Liver (tissue), 3 donors: ENCODE measurements at regions not wholly inside any gene's neighbourhood (a gene's known extent, or its start where the extent isn't known, plus 50 kb on each side); places are given as distances from the start of the nearest gene placed in this dataset.

Experiments used
- EGR1 ChIP-seq, 2 donors: IDR thresholded peaks; 2 replicates each; pipeline ENCODE4 v1.6.1; 2016 to 2018; ENCODE audit warnings: antibody characterized with exemption in 2 of 2, low read depth in 2 of 2
- GABPA ChIP-seq, 2 donors: IDR thresholded peaks in 1 of 2; conservative IDR thresholded peaks in 1 of 2; 2 replicates each; pipeline ENCODE4 v1.6.1; 2016; ENCODE audit warnings: antibody characterized with exemption in 2 of 2, mild to moderate bottlenecking in 1 of 2, moderate library complexity in 1 of 2
- JUND ChIP-seq, 2 donors: IDR thresholded peaks; 2 replicates each; pipeline ENCODE4 v1.6.1; 2016; ENCODE audit warnings: antibody characterized with exemption in 2 of 2
- TAF1 ChIP-seq: conservative IDR thresholded peaks from 2 replicates; pipeline ENCODE4 v1.6.1; 2016; ENCODE audit warnings: antibody characterized with exemption, mild to moderate bottlenecking
- YY1 ChIP-seq: IDR thresholded peaks from 2 replicates; pipeline ENCODE4 v1.6.1; 2016; ENCODE audit warnings: antibody characterized with exemption, mild to moderate bottlenecking
- TF ChIP-seq, protein P1 (sequence below): fragments of 150-350 bp; IDR thresholded peaks from 2 replicates; pipeline ENCODE4 v1.5.1; 2017; ENCODE audit warnings: improper control_type of control experiment, low read depth, low read length; ENCODE audit not compliant: missing input control
- TF ChIP-seq, protein P2 (sequence below): IDR thresholded peaks from 2 replicates; pipeline ENCODE4 v1.6.1; 2016; ENCODE audit warnings: antibody characterized with exemption, mild to moderate bottlenecking
- TF ChIP-seq, protein P3 (sequence below): IDR thresholded peaks from 2 replicates; pipeline ENCODE4 v1.6.1; 2016; ENCODE audit warnings: antibody characterized with exemption
- donor health status: healthy.
- donor health status: healthy.

DNA sequence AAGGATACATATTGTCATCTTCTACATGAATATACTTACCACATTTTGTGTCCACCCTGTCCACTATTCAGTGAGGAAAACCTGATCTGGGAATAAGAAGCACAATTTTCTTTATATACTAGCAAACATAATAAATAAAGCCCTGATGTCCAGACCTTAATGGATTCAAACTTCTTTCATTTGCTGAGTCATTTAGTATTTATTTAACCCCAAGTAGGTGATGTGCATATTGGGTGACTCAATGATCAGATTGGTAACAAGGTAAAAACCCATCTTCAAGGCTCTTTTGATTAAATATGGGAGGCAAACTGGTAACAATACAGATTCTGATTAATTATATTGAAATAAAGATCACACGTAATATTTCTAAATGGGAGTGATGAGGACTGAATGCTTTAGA, 1159.8 kb upstream of the EYS start:
- TF ChIP-seq, protein P1, sequence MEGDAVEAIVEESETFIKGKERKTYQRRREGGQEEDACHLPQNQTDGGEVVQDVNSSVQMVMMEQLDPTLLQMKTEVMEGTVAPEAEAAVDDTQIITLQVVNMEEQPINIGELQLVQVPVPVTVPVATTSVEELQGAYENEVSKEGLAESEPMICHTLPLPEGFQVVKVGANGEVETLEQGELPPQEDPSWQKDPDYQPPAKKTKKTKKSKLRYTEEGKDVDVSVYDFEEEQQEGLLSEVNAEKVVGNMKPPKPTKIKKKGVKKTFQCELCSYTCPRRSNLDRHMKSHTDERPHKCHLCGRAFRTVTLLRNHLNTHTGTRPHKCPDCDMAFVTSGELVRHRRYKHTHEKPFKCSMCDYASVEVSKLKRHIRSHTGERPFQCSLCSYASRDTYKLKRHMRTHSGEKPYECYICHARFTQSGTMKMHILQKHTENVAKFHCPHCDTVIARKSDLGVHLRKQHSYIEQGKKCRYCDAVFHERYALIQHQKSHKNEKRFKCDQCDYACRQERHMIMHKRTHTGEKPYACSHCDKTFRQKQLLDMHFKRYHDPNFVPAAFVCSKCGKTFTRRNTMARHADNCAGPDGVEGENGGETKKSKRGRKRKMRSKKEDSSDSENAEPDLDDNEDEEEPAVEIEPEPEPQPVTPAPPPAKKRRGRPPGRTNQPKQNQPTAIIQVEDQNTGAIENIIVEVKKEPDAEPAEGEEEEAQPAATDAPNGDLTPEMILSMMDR: no peak
- no peak for TF ChIP-seq GABPA (IDR thresholded peaks at IDR 0.05 in 1 of 2, conservative IDR thresholded peaks at IDR 0.05 in 1 of 2)
- no peak for TF ChIP-seq JUND (IDR thresholded peaks at IDR 0.05)
- TF ChIP-seq TAF1: no peak
- TF ChIP-seq, protein P2, sequence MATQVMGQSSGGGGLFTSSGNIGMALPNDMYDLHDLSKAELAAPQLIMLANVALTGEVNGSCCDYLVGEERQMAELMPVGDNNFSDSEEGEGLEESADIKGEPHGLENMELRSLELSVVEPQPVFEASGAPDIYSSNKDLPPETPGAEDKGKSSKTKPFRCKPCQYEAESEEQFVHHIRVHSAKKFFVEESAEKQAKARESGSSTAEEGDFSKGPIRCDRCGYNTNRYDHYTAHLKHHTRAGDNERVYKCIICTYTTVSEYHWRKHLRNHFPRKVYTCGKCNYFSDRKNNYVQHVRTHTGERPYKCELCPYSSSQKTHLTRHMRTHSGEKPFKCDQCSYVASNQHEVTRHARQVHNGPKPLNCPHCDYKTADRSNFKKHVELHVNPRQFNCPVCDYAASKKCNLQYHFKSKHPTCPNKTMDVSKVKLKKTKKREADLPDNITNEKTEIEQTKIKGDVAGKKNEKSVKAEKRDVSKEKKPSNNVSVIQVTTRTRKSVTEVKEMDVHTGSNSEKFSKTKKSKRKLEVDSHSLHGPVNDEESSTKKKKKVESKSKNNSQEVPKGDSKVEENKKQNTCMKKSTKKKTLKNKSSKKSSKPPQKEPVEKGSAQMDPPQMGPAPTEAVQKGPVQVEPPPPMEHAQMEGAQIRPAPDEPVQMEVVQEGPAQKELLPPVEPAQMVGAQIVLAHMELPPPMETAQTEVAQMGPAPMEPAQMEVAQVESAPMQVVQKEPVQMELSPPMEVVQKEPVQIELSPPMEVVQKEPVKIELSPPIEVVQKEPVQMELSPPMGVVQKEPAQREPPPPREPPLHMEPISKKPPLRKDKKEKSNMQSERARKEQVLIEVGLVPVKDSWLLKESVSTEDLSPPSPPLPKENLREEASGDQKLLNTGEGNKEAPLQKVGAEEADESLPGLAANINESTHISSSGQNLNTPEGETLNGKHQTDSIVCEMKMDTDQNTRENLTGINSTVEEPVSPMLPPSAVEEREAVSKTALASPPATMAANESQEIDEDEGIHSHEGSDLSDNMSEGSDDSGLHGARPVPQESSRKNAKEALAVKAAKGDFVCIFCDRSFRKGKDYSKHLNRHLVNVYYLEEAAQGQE: no peak
- TF ChIP-seq, protein P3, sequence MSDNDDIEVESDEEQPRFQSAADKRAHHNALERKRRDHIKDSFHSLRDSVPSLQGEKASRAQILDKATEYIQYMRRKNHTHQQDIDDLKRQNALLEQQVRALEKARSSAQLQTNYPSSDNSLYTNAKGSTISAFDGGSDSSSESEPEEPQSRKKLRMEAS: no peak
- no peak for TF ChIP-seq EGR1 (IDR thresholded peaks at IDR 0.05; ENCODE audit: low read depth in 2 of 2)
- no peak for TF ChIP-seq YY1
